ENCODE measurements at regions not wholly inside any gene's neighbourhood (a gene's known extent, or its start where the extent isn't known, plus 50 kb on each side); places are given as distances from the start of the nearest gene placed in this dataset.

- intact Hi-C loops (cut with micrococcal nuclease), result no loop called here
- H3K36me3 Mint-ChIP-seq (ENCODE audit: low read depth), result no peaks in the 10 kb centered on the region
- H3K27me3 Mint-ChIP-seq, result peaks cover 3% of the 10 kb centered on the region
- H3K4me1 Mint-ChIP-seq, result no peaks in the 10 kb centered on the region
- no peaks in the 10 kb centered on the region for H3K9me3 Mint-ChIP-seq
- no peak overlapping the region for H3K27ac Mint-ChIP-seq
- DNase-seq, result no peak
- H3K4me3 Mint-ChIP-seq, result no peak overlapping the region
Measured at GRCh38 chr3:150357923-150358607, 50.0 kb upstream of the TSC22D2 start.

DNA sequence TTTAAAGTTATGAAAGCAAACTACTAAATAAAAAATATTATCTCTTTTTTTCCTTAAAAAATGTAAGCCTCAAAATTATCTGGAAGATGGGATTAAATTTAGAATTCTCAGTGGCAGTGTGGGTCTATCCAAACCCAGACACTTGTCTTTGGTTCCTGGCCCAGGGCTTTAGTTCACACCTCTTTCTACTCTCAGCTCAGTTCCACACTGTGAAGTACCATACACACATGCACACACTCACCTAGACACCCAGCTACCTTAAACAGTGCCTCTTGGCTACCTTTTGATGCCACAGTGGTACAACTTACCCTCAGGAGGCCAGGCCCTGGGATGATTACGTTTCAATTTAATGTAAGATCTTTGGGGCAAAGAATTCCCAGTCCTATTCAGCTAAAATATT, 51.0 kb upstream of the TSC22D2 start:
- no peak for DNase-seq
- no peaks in the 10 kb centered on the region for H3K4me1 Mint-ChIP-seq
- no peaks in the 10 kb centered on the region for H3K9me3 Mint-ChIP-seq
- H3K4me3 Mint-ChIP-seq, result no peak overlapping the region
- intact Hi-C loops (cut with micrococcal nuclease), result no loop called here
- no peak overlapping the region for H3K27ac Mint-ChIP-seq
- H3K36me3 Mint-ChIP-seq (ENCODE audit: low read depth), result no peaks in the 10 kb centered on the region
- H3K27me3 Mint-ChIP-seq, result peaks cover 3% of the 10 kb centered on the region

GRCh38 chr3:150355574-150355973, 52.5 kb upstream of the TSC22D2 start:
- Mint-ChIP-seq H3K9me3 (no peaks in the 10 kb centered on the region), H3K27me3 (peaks cover 3% of the 10 kb centered on the region), H3K4me3 (no peak overlapping the region), H3K36me3 (ENCODE audit: low read depth) (no peaks in the 10 kb centered on the region), H3K4me1 (no peaks in the 10 kb centered on the region), H3K27ac (no peak overlapping the region)
- intact Hi-C loops (cut with micrococcal nuclease), result no loop called here
- DNase-seq, result no peak

GRCh38 chr3:150352931-150353330, 55.2 kb upstream of the TSC22D2 start:
- Mint-ChIP-seq H3K36me3 (ENCODE audit: low read depth) (no peaks in the 10 kb centered on the region), H3K4me3 (no peak overlapping the region), H3K9me3 (no peaks in the 10 kb centered on the region), H3K27ac (no peak overlapping the region), H3K4me1 (peaks cover 2% of the 10 kb centered on the region), H3K27me3 (peaks cover 5% of the 10 kb centered on the region)
- DNase-seq, result no peak
- intact Hi-C loops (cut with micrococcal nuclease), result no loop called here

DNA sequence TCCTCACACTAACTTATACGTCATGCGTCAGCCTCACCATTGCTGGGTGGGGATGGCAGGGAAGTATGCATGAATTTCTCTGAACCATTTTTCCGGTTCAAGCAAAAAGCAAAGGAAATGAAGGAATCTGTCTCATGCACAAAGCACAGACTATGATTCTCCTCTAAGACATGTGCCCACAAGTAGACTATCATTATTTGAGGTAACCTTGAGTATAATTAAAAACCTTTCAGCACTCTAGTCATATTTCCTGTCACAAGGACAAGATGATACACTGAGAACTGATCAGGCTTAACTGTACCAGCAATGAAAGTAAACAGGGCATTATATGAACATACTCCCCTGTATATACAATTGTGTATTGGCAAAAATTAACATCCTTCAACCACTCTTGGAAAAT, 56.7 kb upstream of the TSC22D2 start:
- Mint-ChIP-seq H3K9me3 (no peaks in the 10 kb centered on the region), H3K4me3 (no peak overlapping the region), H3K36me3 (ENCODE audit: low read depth) (no peaks in the 10 kb centered on the region), H3K4me1 (peaks cover 2% of the 10 kb centered on the region), H3K27ac (no peak overlapping the region), H3K27me3 (peaks cover 11% of the 10 kb centered on the region)
- no peak for DNase-seq
- intact Hi-C loops (cut with micrococcal nuclease), result no loop called here

DNA sequence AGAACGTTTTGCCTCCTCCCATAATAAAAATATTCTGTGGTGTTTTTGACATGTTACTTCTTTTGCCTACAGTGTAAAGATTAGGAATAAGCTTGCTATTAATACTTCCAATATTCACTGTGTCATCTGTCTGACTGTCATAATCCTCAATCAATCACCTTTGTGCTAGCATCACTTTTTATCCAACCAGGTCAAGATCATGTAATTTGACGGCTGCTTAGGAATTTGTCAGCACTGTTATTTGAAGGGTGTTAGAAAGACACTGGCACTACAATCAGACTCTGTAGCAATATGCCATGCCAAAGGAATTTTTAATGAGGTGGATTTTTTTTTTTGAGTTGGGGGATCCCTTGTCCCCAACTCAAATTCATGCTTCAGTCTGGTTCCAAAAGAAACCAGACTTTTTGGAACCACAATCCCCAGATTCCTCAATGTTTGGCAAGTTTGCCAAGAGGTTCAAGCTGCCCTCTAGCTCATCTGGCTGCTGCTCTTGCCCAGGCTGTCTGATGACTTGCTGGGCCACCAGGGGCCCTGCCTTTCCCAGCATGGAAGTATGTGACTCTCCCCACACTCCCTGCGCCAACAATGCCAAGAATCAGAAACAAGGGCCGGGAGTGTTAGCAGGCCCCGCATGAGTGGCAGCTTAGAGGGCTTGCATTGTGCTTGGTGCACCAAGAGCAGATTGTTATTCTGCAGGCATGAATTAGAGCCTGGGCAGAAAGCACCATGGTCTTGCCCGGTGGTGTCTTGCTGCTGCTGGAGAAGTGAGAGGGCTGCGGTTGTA, 58.6 kb upstream of the TSC22D2 start:
- H3K27me3 Mint-ChIP-seq, result peaks cover 14% of the 10 kb centered on the region
- no peak for DNase-seq
- H3K4me1 Mint-ChIP-seq, result peaks cover 2% of the 10 kb centered on the region
- no peak overlapping the region for H3K27ac Mint-ChIP-seq
- no peaks in the 10 kb centered on the region for H3K9me3 Mint-ChIP-seq
- H3K4me3 Mint-ChIP-seq, result no peak overlapping the region
- H3K36me3 Mint-ChIP-seq (ENCODE audit: low read depth), result no peaks in the 10 kb centered on the region
- intact Hi-C loops (cut with micrococcal nuclease), result no loop called here

GRCh38 chr3:150348500-150348899, 59.6 kb upstream of the TSC22D2 start:
- Mint-ChIP-seq H3K4me1 (peaks cover 2% of the 10 kb centered on the region), H3K27ac (no peak overlapping the region), H3K4me3 (no peak overlapping the region), H3K27me3 (peaks cover 14% of the 10 kb centered on the region), H3K9me3 (no peaks in the 10 kb centered on the region), H3K36me3 (ENCODE audit: low read depth) (no peaks in the 10 kb centered on the region)
- no peak for DNase-seq
- intact Hi-C loops (cut with micrococcal nuclease), result no loop called here

DNA sequence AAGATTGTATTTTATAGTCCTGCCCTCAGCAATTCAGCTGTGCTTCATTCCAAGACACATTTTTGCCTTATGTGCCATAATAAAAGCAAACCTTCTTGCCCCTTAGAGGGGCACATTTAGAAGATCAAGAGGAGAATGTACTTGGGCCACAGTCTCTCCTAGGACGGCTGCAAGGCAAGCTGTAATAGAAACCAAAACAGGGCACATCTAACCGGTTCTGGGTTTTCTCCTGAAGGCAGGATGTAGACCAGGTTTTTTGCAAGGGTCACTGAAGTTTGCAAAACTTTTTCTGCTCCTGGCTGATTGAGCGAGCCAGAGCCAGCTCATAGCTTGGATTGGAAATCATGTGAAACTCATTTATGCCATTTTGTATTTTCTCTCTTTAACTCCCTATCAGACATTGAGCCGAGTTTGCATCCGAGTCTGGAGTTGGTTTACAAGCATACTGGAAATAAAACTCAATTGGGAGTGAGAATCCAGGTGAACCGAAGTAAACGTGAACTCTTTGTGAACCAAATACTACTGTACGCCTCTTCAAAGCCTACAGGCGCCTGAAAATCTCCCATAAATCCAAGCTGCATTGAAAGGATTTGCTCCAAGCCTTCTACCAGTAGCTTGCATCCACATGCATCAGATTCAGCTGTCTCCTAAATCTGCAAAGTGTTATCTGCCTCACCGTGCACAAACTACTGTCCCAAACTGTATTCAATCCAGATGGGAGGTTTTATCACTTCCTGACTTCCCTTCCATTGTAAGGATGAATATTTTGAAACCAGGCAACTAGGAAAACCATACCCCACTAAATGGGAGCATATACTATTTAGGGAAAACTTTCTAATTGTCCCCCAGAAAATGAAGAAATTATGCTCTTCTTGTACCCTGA, 60.9 kb upstream of the TSC22D2 start:
- intact Hi-C loops (cut with micrococcal nuclease), result no loop called here
- Mint-ChIP-seq H3K9me3 (no peaks in the 10 kb centered on the region), H3K4me1 (peaks cover 2% of the 10 kb centered on the region), H3K36me3 (ENCODE audit: low read depth) (no peaks in the 10 kb centered on the region), H3K4me3 (no peak overlapping the region), H3K27ac (no peak overlapping the region), H3K27me3 (peaks cover 14% of the 10 kb centered on the region)
- DNase-seq, result no peak

- H3K27me3 Mint-ChIP-seq, result peaks cover 14% of the 10 kb centered on the region
- H3K4me1 Mint-ChIP-seq, result peaks cover 2% of the 10 kb centered on the region
- H3K36me3 Mint-ChIP-seq (ENCODE audit: low read depth), result no peaks in the 10 kb centered on the region
- no peak for DNase-seq
- intact Hi-C loops (cut with micrococcal nuclease), result no loop called here
- no peaks in the 10 kb centered on the region for H3K9me3 Mint-ChIP-seq
- H3K4me3 Mint-ChIP-seq, result no peak overlapping the region
- H3K27ac Mint-ChIP-seq, result no peak overlapping the region
Measured at GRCh38 chr3:150346266-150346665, 61.8 kb upstream of the TSC22D2 start.

DNA sequence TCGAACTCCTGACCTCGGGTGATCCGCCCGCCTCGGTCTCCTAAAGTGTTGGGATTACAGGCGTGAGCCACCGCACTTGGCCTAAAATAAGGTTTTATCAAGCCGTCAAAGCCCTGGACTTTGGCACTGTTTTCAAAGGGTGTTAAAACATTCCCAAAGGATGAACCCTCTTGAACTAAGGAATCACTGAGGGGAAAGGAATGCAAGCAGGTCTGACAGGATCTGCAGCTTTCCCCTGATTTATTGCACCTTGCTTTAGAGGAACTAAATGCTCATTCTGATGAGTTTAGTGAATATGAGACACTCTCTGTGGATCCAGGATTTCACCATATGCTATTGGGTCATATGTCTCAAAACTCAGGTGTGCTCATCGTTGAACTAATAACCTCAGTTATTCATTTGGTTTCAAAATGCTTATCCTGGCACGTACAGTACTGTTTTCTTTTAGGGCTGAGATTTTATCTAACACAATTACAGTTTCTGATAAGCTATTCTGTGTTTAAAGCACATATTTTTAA, 63.0 kb upstream of the TSC22D2 start:
- Mint-ChIP-seq H3K27me3 (peaks cover 14% of the 10 kb centered on the region), H3K27ac (no peak overlapping the region), H3K36me3 (ENCODE audit: low read depth) (no peaks in the 10 kb centered on the region), H3K4me1 (peaks cover 2% of the 10 kb centered on the region), H3K9me3 (no peaks in the 10 kb centered on the region), H3K4me3 (no peak overlapping the region)
- intact Hi-C loops (cut with micrococcal nuclease), result no loop called here
- DNase-seq, result no peak

DNA sequence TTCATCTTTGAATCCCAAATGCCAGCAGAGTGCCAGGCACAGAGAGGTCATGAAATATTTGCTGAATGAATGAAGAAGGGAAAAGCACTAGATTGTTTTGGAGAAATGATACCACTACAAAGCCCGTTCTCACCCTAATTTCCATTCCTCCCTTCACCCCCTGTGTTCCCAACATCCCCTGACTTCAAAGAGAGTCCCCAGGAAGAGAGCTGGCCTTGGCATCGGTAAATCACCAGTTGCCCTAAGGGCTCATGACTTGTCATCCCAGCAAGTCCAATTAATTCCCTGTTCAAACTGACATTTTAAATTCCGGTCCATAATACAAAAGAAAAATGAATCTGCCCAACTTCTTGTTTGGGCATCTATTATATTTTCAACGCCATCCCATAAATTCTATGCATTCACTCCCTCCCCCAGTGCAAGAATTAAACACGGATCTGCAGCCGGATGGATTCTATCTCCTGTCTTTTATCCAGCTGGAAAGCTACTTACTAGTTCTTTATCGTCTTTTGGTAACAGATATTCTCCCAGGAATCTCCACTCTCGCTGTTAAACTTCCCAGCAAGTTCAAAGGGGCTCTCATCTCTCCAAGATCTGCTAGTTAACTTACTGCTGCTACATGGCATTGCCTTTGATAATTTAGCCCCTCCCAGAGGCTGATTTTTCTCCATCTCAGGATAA, 63.9 kb upstream of the TSC22D2 start:
- Mint-ChIP-seq H3K4me3 (no peak overlapping the region), H3K27ac (no peak overlapping the region), H3K9me3 (no peaks in the 10 kb centered on the region), H3K4me1 (peaks cover 2% of the 10 kb centered on the region), H3K36me3 (ENCODE audit: low read depth) (no peaks in the 10 kb centered on the region), H3K27me3 (peaks cover 18% of the 10 kb centered on the region)
- intact Hi-C loops (cut with micrococcal nuclease), result no loop called here
- no peak for DNase-seq

DNA sequence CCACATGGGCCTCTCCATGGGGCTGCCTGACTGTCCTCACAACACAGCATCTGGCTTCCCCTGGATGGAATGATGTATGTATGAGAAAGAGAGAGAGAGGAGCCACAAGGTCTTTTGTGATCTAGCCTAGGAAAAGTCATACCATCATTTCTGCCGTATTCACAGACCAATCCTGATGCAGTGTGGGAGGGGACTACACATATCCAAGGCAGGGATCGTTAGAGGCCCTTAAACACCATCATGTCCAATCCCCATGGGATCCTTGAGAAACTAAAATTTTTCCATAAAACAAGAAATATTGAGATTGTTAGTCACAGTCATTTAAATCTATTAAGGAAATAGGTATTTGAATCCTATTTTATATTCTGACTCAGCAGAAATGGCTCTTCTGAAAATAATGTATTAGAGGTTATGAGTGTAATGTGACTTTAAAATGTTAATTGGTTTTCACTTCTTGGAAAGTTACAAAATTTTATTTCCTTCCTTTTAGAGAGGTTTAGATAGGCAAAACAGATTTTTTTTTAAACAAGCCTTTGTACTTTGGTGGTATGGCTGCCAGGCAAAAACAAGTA, 65.1 kb upstream of the TSC22D2 start:
- no peak overlapping the region for H3K4me3 Mint-ChIP-seq
- no peak overlapping the region for H3K27ac Mint-ChIP-seq
- DNase-seq, result no peak
- H3K36me3 Mint-ChIP-seq (ENCODE audit: low read depth), result no peaks in the 10 kb centered on the region
- H3K4me1 Mint-ChIP-seq, result no peaks in the 10 kb centered on the region
- intact Hi-C loops (cut with micrococcal nuclease), result no loop called here
- H3K9me3 Mint-ChIP-seq, result no peaks in the 10 kb centered on the region
- H3K27me3 Mint-ChIP-seq, result peaks cover 27% of the 10 kb centered on the region

GRCh38 chr3:150341891-150342290, 66.2 kb upstream of the TSC22D2 start:
- H3K36me3 Mint-ChIP-seq (ENCODE audit: low read depth), result no peaks in the 10 kb centered on the region
- H3K27me3 Mint-ChIP-seq, result peaks cover 25% of the 10 kb centered on the region
- intact Hi-C loops (cut with micrococcal nuclease), result no loop called here
- no peaks in the 10 kb centered on the region for H3K4me1 Mint-ChIP-seq
- DNase-seq, result no peak
- H3K4me3 Mint-ChIP-seq, result no peak overlapping the region
- no peak overlapping the region for H3K27ac Mint-ChIP-seq
- no peaks in the 10 kb centered on the region for H3K9me3 Mint-ChIP-seq

Data from activated CD4-positive, alpha-beta T cell treated with anti-CD3 and anti-CD28 coated beads, Interleukin-2, amount 10 ng/mL, durations not matched to agents 24 days and 14 days (primary cell).